HG02973 (cell line): ENCODE measurements at regions not wholly inside any gene's neighbourhood (a gene's known extent, or its start where the extent isn't known, plus 50 kb on each side); places are given as distances from the start of the nearest gene placed in this dataset.
"Not testable (repeated sequence)": the region's sequence is repeated elsewhere in the genome, so short reads cannot be mapped to it uniquely, and the experiment has no call there.

Experiments used
- ATAC-seq: cut with Tn5 transposase; IDR thresholded peaks from one replicate; pipeline ENCODE4 v1.9.1; 2021; ENCODE audit warnings: moderate library complexity; ENCODE audit not compliant: unreplicated experiment

DNA sequence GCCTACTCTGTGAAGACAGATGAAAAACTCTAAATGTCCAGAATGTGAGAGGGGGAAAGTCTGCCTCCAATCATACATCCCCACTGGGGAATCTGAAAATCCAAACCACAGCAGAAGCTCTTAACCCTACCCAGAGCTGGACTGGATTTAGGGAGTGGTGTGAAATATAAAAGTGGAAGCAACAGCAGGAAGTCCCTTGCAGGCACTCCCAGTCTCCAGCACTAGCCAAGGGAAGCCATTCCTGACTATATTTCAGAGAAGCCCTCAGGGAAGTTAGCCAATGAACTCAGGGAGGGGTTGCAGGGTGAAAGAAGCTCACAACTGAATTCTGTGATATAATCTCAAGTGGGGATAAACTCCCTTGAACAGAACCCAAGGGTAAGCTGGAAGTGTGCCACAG lies 51.5 kb downstream of the CRPPA start:
- no peak for ATAC-seq

DNA sequence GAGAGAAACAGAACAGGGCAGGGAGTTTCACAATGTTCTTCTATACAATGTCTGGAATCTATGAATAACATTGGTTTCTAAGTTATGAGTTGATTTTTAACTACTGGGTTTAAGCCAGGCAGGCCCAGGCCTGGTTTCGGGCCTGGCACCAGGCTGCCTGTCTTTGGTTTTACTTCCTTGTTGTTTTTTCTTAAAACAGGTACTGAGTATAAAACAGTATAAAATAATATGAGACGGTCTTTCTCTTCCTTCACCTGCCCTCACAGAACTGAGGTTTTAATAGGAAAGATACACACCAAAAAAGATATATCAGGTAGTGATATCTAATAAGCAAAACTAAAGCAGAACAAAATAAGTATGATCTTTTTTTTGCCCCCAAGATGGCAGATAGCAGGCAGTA lies 52.0 kb downstream of the CRPPA start:
- ATAC-seq: not testable (repeated sequence)

DNA sequence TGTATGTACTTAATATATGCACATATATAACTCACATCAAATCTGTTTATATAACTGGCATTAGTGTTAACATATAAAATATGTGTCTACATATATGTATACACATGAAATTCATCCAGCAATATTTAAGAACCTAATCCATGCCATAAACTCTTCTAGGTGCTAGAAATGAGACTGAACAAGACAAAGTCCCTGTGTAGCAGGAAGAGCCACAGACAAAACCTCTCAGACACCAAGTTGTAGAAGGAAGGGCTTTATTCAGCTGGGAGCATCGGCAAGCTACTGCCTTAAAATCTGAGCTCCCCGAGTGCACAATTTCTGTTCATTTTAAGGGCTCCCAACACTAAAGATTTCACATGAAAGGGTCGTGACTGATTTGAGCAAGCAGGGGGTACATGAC lies 52.5 kb downstream of the CRPPA start:
- ATAC-seq: no peak

DNA sequence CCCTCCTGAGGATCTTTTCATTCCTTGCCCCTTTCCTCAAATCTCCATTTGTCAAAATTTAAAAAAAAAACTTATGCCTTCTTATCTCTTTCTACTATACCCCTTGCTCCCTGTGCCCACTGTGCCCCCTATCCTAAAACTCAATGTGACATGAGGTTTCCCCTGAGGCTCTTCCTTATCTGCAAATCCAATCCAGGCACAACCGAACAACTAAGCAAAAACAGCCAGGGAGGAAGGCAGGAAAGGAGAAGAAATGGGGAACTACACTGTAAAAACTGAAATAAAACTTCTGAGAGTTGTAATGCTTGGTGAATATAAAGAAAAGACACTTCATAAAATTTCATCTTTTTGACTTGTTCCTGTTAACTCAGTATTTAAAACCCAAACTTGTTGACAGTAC lies 54.2 kb downstream of the CRPPA start:
- no peak for ATAC-seq

DNA sequence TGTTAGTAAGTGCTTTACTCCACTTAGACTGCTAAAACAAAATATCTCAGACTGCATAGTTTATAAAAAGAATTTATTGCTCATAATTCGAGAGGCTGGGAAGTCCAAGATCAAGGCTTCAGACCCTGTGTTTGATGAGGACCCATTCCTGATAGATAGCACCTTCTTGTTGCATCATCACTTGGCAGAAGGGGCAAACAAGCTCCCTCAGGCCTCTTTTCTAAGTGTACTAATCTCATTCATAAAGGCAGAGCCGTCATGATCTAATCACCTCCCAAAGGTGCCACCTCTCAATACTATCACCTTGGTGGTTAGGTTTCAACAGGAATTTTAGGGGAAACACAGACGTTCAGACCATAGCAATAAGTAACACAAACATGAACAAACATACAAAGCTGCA lies 55.4 kb downstream of the CRPPA start:
- no peak for ATAC-seq

DNA sequence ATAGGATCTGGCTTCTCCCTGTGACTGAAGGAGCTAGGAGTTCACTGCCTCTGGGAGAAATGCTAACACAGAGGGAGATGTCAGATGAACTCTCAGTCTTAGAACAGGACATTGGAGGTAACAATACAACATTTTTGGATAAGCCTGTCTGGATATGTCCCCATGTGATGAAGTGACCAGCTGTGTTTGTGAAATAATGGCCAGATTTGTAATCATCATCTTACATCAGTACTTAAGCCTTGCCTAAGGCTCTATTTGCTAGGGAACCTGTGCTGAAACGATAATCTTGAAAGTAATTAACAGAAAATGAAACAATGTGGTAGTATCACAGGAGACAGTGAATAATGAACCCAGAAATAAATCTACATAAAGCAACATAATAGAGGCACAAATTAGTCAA lies 56.2 kb downstream of the CRPPA start:
- no peak for ATAC-seq

DNA sequence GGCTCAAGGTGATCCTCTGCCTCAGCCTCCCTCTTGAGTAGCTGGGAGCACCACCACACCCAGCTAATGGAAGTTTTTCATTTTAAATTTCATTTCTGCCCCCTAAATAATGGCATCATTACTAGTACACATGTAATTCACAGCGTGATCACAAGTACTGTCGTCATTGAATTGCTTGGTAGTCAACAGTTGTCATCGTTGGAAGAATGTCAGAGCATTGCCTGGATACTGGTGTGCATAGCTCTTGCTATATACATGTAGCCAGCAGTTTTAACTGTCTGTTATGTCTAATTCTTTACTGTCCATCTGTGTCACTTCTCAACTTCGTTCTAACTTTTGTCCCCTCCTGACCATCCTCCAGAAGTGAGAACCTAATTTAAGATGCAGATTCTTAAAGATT lies 62.1 kb downstream of the CRPPA start:
- no peak for ATAC-seq

DNA sequence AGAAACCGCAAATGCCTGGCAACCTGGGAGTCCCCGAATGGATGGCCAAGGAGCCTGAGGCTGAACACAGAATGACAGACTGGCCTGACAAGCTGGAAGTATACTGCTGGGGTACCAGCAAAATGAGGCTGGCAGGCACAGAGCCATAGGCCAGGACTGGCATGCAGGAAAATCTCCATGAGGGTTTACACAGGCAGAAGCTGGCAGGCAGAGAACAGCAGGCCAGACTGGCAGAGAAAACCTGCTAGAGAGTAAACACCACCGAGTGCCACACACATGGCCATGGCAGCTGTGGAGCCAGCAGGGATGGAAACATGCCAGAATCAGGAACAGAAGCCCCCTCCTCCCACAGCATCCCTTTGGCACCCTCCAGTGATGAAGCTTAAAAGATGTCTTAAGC lies 63.4 kb downstream of the CRPPA start:
- ATAC-seq: no peak

DNA sequence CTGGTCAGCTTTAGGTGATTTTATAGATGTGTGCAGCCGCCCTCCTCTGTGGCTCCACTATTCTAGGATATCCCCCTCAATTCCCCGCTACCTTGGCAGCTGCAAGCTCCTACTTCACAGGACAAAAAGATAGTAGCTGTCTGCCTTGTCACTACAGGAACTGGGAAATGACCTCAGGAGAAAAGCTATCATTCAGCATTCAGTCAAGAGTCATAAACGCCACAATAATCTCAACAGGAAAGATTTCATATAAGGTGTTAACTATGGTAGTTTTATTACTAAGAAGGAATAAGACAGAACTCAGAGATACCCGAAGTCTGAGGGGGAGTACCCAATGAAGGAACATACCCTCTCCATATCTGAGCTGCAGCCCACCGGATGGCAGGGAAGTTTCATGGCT lies 63.9 kb downstream of the CRPPA start:
- no peak for ATAC-seq

DNA sequence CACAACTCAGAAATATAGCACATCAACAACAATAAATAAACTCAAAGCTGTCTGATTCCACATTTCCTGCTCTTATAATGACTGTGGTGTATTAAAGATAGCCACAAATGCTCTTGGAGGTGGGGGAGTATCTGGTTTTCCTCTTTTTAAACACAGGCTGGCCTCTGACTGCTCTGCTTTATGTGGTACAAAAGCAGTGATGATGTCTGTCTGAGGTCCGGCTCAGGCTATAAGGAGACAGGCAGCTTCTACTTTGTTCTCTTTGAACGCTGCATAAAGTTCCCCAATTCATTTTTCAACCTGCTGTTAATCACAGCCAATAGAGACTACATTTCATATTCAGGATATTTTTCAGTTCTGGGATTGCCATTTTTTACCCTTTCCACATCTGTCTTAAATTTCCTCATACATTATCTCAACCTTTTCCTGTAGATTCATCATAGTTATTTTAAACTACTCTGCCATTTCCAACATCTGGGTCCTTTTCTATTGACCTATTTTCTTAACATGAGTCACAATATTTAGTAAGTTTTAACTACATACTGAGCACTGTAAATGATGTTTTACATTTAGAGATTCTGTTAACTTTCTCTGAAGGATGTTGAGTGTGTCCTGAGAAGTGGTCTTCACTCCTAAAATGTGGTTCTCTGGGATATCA lies 64.9 kb downstream of the CRPPA start:
- ATAC-seq: no peak

DNA sequence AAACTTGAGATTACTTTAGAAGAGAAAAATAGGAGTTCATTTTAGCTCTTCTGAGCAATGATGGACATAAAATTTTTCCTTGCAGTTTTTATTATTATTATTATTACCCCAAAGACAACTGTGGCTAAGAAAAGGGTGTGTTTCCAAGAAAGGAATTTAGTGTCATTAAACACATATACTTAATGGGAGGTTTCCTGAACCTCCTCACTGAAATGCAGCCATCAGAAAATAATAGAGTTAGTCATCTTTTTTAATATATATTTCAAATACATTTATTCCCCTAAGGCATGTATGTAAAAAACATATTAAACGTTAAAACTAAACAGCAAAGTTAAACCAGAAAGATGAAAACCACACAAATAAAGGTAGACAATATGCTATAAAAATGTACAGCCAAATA lies 66.8 kb downstream of the CRPPA start:
- ATAC-seq: no peak

DNA sequence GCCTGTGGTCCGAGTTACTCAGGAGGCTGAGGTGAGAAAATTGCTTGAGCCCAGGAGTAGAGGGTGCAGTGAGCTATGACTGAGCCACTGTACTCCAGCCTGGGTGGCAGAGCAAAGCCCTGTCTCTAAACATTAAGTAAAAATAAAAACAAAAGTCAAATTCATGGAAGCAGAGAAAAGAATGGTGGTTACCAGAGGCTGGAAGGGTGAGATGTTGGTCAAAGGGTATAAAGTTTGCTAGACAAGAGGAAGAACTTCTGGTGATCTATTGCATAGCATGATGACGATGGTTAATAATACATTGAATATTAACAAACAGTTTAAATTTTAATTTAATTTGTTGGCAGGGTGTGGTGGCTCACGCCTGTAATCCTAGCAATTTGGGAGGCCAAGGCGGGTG lies 68.1 kb downstream of the CRPPA start:
- no peak for ATAC-seq

DNA sequence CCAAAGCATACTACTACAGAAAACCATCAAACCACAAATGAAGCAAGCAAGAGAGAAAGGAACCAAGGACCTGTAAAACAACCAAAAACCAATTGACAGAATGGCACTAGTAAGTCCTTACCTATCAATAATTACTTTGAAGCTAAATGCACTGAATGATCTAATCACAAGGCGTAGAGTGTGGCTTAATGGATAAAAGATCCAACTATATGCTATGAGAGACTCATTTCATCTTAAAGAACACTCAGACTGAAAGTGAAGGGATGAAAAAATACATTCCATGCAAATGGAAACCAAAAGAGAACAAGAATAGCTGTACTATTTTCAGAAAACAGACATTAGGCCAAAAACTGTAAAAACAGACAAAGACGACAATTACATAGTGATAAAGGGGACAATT lies 70.7 kb downstream of the CRPPA start:
- peak; percentile 84 for ATAC-seq

DNA sequence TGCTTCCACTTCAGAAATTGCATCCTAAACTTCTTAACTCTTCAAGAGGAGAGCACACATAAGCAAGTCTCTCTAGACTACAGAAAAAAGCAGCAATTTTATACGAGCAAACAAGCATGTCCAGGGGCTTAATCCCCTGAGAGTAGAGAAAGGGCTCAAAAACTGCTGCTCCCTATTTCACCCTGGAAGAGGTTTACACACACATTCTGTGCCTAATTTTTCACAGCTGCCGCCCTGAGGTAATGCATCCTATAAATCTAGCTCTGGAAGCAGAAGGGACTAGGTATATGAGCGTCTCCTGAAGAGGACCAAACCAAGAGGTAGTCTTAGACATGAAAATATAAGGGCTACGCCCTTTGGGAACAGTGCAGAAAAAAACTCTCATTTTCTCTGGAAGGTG lies 73.1 kb downstream of the CRPPA start:
- no peak for ATAC-seq

DNA sequence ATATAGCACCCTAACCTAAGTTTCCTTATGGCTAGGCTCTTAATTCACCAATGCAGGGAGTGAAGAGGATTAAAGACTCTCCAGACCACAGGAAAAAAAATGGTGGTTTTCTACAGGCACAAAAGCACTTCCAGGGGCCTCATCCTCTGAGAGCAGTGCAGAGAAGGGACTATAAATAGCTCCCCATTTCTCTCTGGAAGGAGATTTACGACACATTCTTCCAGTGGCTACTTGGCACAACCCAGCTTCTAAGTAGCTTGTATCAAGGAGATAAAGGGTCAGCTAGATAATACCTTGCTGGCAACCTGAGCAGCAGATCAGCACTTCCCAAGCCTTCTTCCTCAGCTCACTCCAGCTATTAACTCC lies 73.5 kb downstream of the CRPPA start:
- ATAC-seq: no peak

DNA sequence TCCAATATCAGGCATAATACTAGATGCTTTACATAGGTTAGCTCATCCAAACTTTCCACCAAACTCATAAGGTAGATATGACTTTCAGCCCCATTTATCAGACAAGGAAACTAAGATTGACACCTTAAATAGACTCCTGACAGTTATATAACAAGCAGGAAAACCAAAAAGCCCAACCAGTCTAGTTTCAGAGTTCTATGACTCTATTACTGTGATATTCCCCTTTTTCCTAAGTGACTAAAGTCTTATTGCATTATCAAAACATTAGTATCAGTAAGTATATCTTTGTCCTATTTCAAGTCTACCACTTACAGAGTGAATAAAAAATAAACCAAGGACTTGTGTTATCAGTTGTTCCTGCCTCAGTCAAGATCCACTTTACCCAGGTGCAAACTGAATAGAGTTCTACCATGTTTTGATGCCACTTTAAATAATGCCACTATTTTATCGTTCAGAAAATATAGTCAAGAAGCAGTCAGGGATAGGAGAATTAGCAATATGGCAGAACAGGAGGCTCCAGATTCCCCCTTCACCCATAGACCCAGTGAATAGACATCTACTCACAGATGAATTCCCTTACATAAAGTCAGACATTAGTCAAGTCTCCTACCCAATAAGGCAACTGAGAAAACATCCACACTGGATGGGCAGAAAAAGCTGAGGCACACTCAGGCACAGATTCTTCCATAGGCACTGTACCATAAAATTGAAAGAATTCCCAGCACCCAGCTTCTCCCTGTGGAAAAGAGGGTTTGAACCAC lies 74.1 kb downstream of the CRPPA start:
- ATAC-seq: no peak

DNA sequence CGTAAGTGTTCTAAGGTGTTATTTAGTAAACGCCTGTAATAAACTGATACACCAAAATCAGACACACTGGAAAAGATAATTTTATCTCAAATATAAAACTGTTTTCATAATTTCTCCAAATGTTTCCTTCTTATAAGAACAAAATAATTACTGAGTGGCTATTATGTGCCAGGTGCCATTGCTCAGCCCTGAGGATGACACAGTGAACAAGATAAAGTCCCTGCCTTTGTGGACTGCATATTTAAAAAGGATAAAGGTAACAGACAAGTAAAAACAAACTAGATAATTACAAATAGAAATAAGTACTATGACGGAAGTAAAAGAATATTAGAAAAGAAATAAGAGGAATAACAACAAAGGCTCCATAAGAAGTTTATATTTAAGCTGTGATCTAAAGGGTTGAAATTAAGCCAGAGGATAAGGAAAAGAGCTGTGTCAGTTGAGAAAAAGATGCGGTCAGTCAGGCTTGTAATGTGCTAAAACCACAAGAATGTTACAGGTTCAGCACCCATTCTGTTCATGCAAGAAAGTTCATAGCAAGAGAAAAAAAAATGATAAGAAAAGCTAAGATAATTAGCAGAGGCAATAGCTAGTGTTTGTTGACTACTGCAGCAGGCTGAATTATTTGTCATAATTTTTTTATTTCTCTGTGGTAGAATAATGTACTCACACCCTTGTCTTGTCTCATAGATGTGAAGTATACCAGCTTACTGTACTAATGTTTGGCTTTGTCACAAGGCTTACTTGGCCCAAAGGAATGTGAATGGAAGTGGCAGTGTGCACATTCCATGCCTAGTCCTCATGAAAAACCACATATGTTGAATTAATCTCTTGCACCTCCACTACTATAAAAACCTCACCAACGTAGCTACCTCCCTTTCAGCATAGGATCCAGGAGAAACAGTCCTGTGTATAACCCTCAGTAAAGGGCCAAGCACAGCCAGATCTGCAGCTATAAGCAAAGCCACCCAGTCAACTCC lies 75.1 kb downstream of the CRPPA start:
- no peak for ATAC-seq

DNA sequence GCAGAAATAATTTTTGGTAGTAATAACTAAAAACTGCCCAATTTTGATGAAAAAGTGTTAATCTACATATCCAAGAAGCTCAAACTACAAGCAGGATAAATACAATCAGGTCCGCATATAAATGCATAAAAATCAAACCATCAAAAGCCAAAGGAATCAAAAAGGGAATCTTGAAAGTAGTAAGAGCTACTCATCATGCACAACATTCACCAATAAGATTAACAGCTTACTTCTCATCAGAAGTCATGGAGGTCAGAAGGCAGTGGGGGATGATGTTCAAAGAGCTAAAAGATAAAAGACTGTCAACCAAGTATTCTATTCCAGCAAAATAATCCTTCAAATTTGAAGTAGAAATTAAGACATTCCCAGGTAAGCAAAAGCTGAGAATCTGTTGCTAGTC lies 76.4 kb downstream of the CRPPA start:
- ATAC-seq: no peak

DNA sequence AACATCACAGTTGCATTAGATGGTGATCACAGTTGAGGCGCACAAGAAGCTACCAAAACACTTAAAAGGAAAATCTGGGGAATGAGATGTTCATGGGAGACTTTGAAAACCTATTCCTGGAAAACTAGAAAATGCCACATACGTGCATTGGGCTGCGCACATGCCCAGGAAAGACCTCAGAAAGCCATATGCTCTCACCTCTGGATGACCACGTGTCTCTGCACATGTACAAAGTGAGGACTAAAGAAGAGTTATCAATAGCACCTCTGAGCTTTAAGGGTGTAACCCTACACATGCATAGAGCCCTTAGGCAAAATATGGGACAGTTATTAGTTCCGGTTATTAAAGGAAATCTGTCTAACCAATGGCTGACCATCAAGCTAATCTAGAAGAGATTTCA lies 77.7 kb downstream of the CRPPA start:
- ATAC-seq: no peak

DNA sequence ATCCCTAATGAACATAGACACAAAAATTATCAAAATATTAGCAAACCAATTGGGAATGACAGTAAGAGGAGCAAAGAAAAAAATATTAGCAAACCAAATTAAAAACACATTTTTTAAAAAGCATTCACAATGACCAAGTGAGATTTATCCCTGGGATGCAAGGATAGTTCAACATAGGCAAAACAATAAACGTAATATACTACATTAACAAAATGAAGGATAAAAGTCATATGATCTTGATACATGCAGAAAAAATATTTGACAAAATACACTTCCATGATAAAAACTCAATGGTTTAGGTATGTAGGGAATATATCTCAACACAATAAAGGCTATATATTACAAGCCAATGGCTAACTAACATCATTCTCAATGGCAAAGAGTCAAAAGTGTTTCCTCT lies 83.3 kb downstream of the CRPPA start:
- ATAC-seq: no peak

DNA sequence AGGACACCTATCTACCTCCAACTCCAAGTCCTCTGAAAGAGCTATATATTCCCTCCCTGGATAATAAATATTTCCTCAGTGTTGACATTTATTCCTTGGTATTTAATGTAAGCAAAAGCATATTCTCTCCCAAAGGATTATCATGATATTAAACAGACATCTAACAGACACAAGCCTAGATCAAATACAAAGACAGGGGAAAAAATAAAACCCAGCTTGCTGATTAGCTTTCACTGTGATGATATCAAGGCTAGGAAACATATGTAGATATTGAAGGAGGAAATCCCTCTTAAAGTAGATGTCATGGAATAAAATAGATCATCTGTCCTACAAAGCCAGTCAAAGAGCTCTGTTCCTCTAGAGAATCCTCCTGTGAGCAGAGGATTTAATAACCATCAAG lies 95.2 kb downstream of the CRPPA start:
- ATAC-seq: no peak

DNA sequence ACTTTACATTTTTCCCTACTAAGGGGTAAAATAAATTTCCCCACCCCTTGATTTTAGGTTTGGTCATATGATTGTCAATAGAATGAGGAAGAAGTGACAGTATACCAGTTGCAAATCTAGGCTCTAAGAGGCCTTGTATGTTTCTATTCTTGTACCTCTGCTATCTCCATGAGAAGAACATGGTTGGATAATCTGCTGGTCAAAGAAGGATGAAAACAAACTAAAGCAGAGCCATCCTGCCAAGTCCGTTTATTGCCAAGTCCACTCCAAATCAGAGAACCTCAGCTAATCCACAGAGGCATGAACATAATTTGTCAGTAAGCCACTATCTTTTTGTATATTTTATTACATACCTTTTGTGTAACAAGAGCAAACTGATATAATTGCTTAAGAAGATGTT lies 98.0 kb downstream of the CRPPA start:
- ATAC-seq: no peak
